ENCODE measurements at regions not wholly inside any gene's neighbourhood (a gene's known extent, or its start where the extent isn't known, plus 50 kb on each side); places are given as distances from the start of the nearest gene placed in this dataset.
"Not testable (repeated sequence)": the region's sequence is repeated elsewhere in the genome, so short reads cannot be mapped to it uniquely, and the experiment has no call there.

GRCh38 chr7:32648408-32649156 is 153.3 kb downstream of the AVL9 start:
- TF ChIP-seq CTCF (IDR thresholded peaks at IDR 0.05; ENCODE audit: insufficient read depth, low read length) (no peak), GABPA (IDR thresholded peaks at IDR 0.05; ENCODE audit: low read depth) (no peak), REST (IDR thresholded peaks at IDR 0.05; ENCODE audit: insufficient replicate concordance, low read depth) (no peak), SPI1 (IDR thresholded peaks at IDR 0.05; ENCODE audit: borderline replicate concordance, low read depth) (no peak), POLR2AphosphoS5 (IDR thresholded peaks at IDR 0.05; ENCODE audit: low read depth) (no peak)
- no peak overlapping the region for H3K27ac ChIP-seq (replicated peaks)
- no peaks in the 10 kb centered on the region for H3K27me3 ChIP-seq (ENCODE audit: insufficient read depth, poor library complexity, severe bottlenecking)
- no peak overlapping the region for H3K4me3 ChIP-seq (replicated peaks; ENCODE audit: insufficient read depth, low read length)
- DNase-seq (ENCODE audit: low read depth in 1 of 2, low spot score in 1 of 2): no peak

- DNase-seq (ENCODE audit: low read depth in 1 of 2, low spot score in 1 of 2); H3K27me3 ChIP-seq (ENCODE audit: insufficient read depth, poor library complexity, severe bottlenecking); H3K4me3 ChIP-seq (replicated peaks; ENCODE audit: insufficient read depth, low read length); H3K27ac ChIP-seq (replicated peaks): not testable (repeated sequence)
These were observed 150.0 kb downstream of the AVL9 start for GRCh38 chr7:32645255-32645654.

- DNase-seq (ENCODE audit: low read depth in 1 of 2, low spot score in 1 of 2): no peak
- TF ChIP-seq CTCF (IDR thresholded peaks at IDR 0.05; ENCODE audit: insufficient read depth, low read length) (no peak), SPI1 (IDR thresholded peaks at IDR 0.05; ENCODE audit: borderline replicate concordance, low read depth) (no peak), POLR2AphosphoS5 (IDR thresholded peaks at IDR 0.05; ENCODE audit: low read depth) (no peak), GABPA (IDR thresholded peaks at IDR 0.05; ENCODE audit: low read depth) (no peak), REST (IDR thresholded peaks at IDR 0.05; ENCODE audit: insufficient replicate concordance, low read depth) (no peak)
- no peak overlapping the region for H3K4me3 ChIP-seq (replicated peaks; ENCODE audit: insufficient read depth, low read length)
- no peak overlapping the region for H3K27ac ChIP-seq (replicated peaks)
- H3K27me3 ChIP-seq (ENCODE audit: insufficient read depth, poor library complexity, severe bottlenecking): no peaks in the 10 kb centered on the region
These were observed 147.9 kb downstream of the AVL9 start for GRCh38 chr7:32643194-32643593.

- no peak overlapping the region for H3K4me3 ChIP-seq (replicated peaks; ENCODE audit: insufficient read depth, low read length)
- TF ChIP-seq GABPA (IDR thresholded peaks at IDR 0.05; ENCODE audit: low read depth) (no peak), POLR2AphosphoS5 (IDR thresholded peaks at IDR 0.05; ENCODE audit: low read depth) (no peak), SPI1 (IDR thresholded peaks at IDR 0.05; ENCODE audit: borderline replicate concordance, low read depth) (no peak), CTCF (IDR thresholded peaks at IDR 0.05; ENCODE audit: insufficient read depth, low read length) (no peak), REST (IDR thresholded peaks at IDR 0.05; ENCODE audit: insufficient replicate concordance, low read depth) (no peak)
- DNase-seq (ENCODE audit: low read depth in 1 of 2, low spot score in 1 of 2): no peak
- H3K27ac ChIP-seq (replicated peaks): peak overlapping the region; percentile 15; the same call in 1 of the 2 replicates
- no peaks in the 10 kb centered on the region for H3K27me3 ChIP-seq (ENCODE audit: insufficient read depth, poor library complexity, severe bottlenecking)
These were observed 143.8 kb downstream of the AVL9 start for GRCh38 chr7:32639122-32639521.

Data from HL-60 (cell line).